ENCODE measurements at regions not wholly inside any gene's neighbourhood (a gene's known extent, or its start where the extent isn't known, plus 50 kb on each side); places are given as distances from the start of the nearest gene placed in this dataset.

DNA sequence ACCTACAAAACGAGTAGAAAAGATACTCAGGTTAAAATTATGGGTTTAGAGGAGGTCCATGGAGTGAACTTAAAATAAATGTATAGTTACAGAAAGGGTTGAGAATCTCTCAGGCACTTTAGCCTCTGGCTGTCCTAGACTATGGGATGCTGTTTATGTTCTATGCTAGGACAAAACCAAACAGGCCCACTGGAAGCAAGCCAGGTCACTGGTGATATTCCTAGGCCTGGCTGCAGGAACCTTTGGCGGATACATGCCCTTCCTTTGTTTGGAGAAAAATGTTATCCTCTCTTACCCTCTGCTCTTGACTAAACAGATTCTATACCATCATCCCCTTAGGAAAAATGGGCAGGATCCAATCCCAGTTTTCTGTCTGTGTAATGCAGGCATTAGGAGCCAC lies 90.7 kb upstream of the DUSP10 start:
- ChIA-PET CTCF (no interaction called here), RAD21 (ENCODE audit: low non-redundant PET in 1 of 2, low total read pairs in 2 of 2, uncharacterized antibody in 2 of 2, unreplicated experiment in 2 of 2) (no interaction called here), POLR2A (no interaction called here)
- peaks cover 0 to 7% of the 10 kb centered on the region in 2 experiments; a peak in 1 of 4 replicates for H3K4me1 ChIP-seq (ENCODE audit: control insufficient read depth in 1 of 2, insufficient read depth in 2 of 2, low read length in 2 of 2)
- H3K27ac ChIP-seq (ENCODE audit: low read depth, low read length), result no peak overlapping the region
- intact Hi-C loops (cut with micrococcal nuclease), result no loop called here
- no peak overlapping the region for H3K4me3 ChIP-seq (replicated peaks in 1 of 2; ENCODE audit: low read depth in 1 of 2, low read length in 2 of 2)
- H3K9ac ChIP-seq (ENCODE audit: low read length), result no peak overlapping the region
- BruUV-seq (replicated peaks), result no TSS peak
- no peak overlapping the region for H3K4me2 ChIP-seq (ENCODE audit: low read length)
- no peak for TF ChIP-seq POLR2A (IDR thresholded peaks at IDR 0.05; ENCODE audit: borderline replicate concordance, extremely low read depth, insufficient read depth, insufficient read length)
- no peak for TF ChIP-seq CEBPB (IDR thresholded peaks at IDR 0.05; ENCODE audit: low read depth)
- no peak for TF ChIP-seq CBX3 (IDR thresholded peaks at IDR 0.05; ENCODE audit: low read depth)
- no peak for TF ChIP-seq MAX (IDR thresholded peaks at IDR 0.05)
- no peak for TF ChIP-seq ATF3 (IDR thresholded peaks at IDR 0.05)
- no peak for TF ChIP-seq ZNF274 (IDR thresholded peaks at IDR 0.05; ENCODE audit: low read depth, low read length)
- no peak for TF ChIP-seq ELF1 (IDR thresholded peaks at IDR 0.05; ENCODE audit: borderline replicate concordance, low read depth)
- no peak for TF ChIP-seq EZH2 (IDR thresholded peaks at IDR 0.05)
- TF ChIP-seq REST (IDR thresholded peaks at IDR 0.05; ENCODE audit: low read depth), result no peak
- TF ChIP-seq TCF7L2 (IDR thresholded peaks at IDR 0.05; ENCODE audit: borderline replicate concordance, extremely low read depth, insufficient read depth, insufficient read length), result no peak
- no peak for TF ChIP-seq JUND (IDR thresholded peaks at IDR 0.05)
- TF ChIP-seq YY1 (IDR thresholded peaks at IDR 0.05; ENCODE audit: extremely low read depth, insufficient replicate concordance, low read depth, low read length), result no peak
- no peak for TF ChIP-seq SIN3A (IDR thresholded peaks at IDR 0.05; ENCODE audit: low read depth)
- no peak for TF ChIP-seq RAD21 (IDR thresholded peaks at IDR 0.05; ENCODE audit: low read depth)
- no peak for TF ChIP-seq EZH2phosphoT487 (IDR thresholded peaks at IDR 0.05; ENCODE audit: borderline replicate concordance)
- TF ChIP-seq ZFX (IDR thresholded peaks at IDR 0.05), result no peak
- no peak for TF ChIP-seq ZBTB33 (IDR thresholded peaks at IDR 0.05; ENCODE audit: extremely low read depth, insufficient replicate concordance, low read length)
- TF ChIP-seq POLR2AphosphoS5 (IDR thresholded peaks at IDR 0.05; ENCODE audit: low read depth, low read length), result no peak
- H3K9me2 ChIP-seq (ENCODE audit: insufficient read depth), result 0 out of 2 replicates have a peak, but pooled peaks cover 3% of the 10 kb centered on the region
- H3K79me2 ChIP-seq (ENCODE audit: insufficient read depth, low read length), result no peaks in the 10 kb centered on the region
- no peaks in the 10 kb centered on the region for H4K20me1 ChIP-seq (ENCODE audit: insufficient read depth)
- H2AFZ ChIP-seq (ENCODE audit: low read depth, low read length, poor library complexity, severe bottlenecking), result no peak overlapping the region
- H3K9me3 ChIP-seq (ENCODE audit: control insufficient read depth in 1 of 2, insufficient read depth in 1 of 2, low read depth in 1 of 2, low read length in 2 of 2), result no peaks in the 10 kb centered on the region
- H3K36me3 ChIP-seq (ENCODE audit: control insufficient read depth in 1 of 2, insufficient read depth in 2 of 2, low read length in 2 of 2), result no peaks in the 10 kb centered on the region
- ATAC-seq, result no peak
- no peak for DNase-seq (ENCODE audit: low read depth, low spot score)
- H3K27me3 ChIP-seq (ENCODE audit: insufficient read depth, low read length), result no peaks in the 10 kb centered on the region

Data from HCT116 (cell line).